ENCODE measurements at regions not wholly inside any gene's neighbourhood (a gene's known extent, or its start where the extent isn't known, plus 50 kb on each side); places are given as distances from the start of the nearest gene placed in this dataset.
A peak's percentile ranks its signal among the peaks of the same experiment; 100 is the strongest.

- in situ Hi-C loops (cut with MboI; ENCODE audit: low pct_ligation_motif_present in 1 of 4, low pct_unique_long_range_greater_than_20kb in 1 of 4, low sequenced_read_pairs in 3 of 4): no loop called here
- TF ChIP-seq POLR2AphosphoS5 (IDR thresholded peaks at IDR 0.05) (no peak), CTCF (IDR thresholded peaks at IDR 0.05) (no peak), EP300 (IDR thresholded peaks at IDR 0.05; ENCODE audit: low read depth) (no peak), POLR2A (IDR thresholded peaks at IDR 0.05) (no peak)
- H3K27me3 ChIP-seq: no peaks in the 10 kb centered on the region
- no peak for DNase-seq
- no peaks in the 10 kb centered on the region for H3K9me3 ChIP-seq
- H3K27ac ChIP-seq: no peak overlapping the region
- WGBS, 2 donors (ENCODE audit: low coverage in 1 of 2): 75 to 77% methylated on average over 1 of the region's 1 CpG
- H3K4me1 ChIP-seq: no peaks in the 10 kb centered on the region
- intact Hi-C loops (cut with DNase I; ENCODE audit: low total_unique reads): no loop called here
- no peaks in the 10 kb centered on the region for H3K36me3 ChIP-seq
- H3K4me3 ChIP-seq: no peak overlapping the region
These were observed 1924.1 kb upstream of the WWC1 start for GRCh38 chr5:166367391-166367790.

GRCh38 chr5:166369346-166369745 lies 1922.1 kb upstream of the WWC1 start:
- H3K27me3 ChIP-seq: no peaks in the 10 kb centered on the region
- no peaks in the 10 kb centered on the region for H3K4me1 ChIP-seq
- no peaks in the 10 kb centered on the region for H3K36me3 ChIP-seq
- DNase-seq: no peak
- intact Hi-C loops (cut with DNase I; ENCODE audit: low total_unique reads): no loop called here
- TF ChIP-seq CTCF (IDR thresholded peaks at IDR 0.05) (no peak), POLR2A (IDR thresholded peaks at IDR 0.05) (no peak), POLR2AphosphoS5 (IDR thresholded peaks at IDR 0.05) (no peak), EP300 (IDR thresholded peaks at IDR 0.05; ENCODE audit: low read depth) (no peak)
- WGBS, 2 donors (ENCODE audit: low coverage in 1 of 2): 40 to 60% methylated on average over 1 to 2 of the region's 2 CpGs
- H3K9me3 ChIP-seq: no peaks in the 10 kb centered on the region
- in situ Hi-C loops (cut with MboI; ENCODE audit: low pct_ligation_motif_present in 1 of 4, low pct_unique_long_range_greater_than_20kb in 1 of 4, low sequenced_read_pairs in 3 of 4): no loop called here
- no peak overlapping the region for H3K27ac ChIP-seq
- H3K4me3 ChIP-seq: no peak overlapping the region

- DNase-seq: no peak
- Histone ChIP-seq H3K27ac (no peak overlapping the region), H3K4me3 (no peak overlapping the region), H3K27me3 (no peaks in the 10 kb centered on the region), H3K4me1 (no peaks in the 10 kb centered on the region), H3K36me3 (no peaks in the 10 kb centered on the region), H3K9me3 (no peaks in the 10 kb centered on the region)
- in situ Hi-C loops (cut with MboI; ENCODE audit: low pct_ligation_motif_present in 1 of 4, low pct_unique_long_range_greater_than_20kb in 1 of 4, low sequenced_read_pairs in 3 of 4) (no loop called here), intact Hi-C loops (cut with DNase I; ENCODE audit: low total_unique reads) (no loop called here)
- WGBS, 2 donors (ENCODE audit: low coverage in 1 of 2): 31 to 45% methylated on average over 2 of the region's 2 CpGs
- TF ChIP-seq POLR2AphosphoS5 (IDR thresholded peaks at IDR 0.05) (no peak), CTCF (IDR thresholded peaks at IDR 0.05) (no peak), POLR2A (IDR thresholded peaks at IDR 0.05) (no peak), EP300 (IDR thresholded peaks at IDR 0.05; ENCODE audit: low read depth) (no peak)
These were observed 1921.6 kb upstream of the WWC1 start for GRCh38 chr5:166369807-166370206.

GRCh38 chr5:166370928-166371690 lies 1920.3 kb upstream of the WWC1 start:
- no peaks in the 10 kb centered on the region for H3K36me3 ChIP-seq
- H3K9me3 ChIP-seq: no peaks in the 10 kb centered on the region
- in situ Hi-C loops (cut with MboI; ENCODE audit: low pct_ligation_motif_present in 1 of 4, low pct_unique_long_range_greater_than_20kb in 1 of 4, low sequenced_read_pairs in 3 of 4): no loop called here
- 60 to 75% methylated on average over 6 of the region's 6 CpGs for WGBS, 2 donors (ENCODE audit: low coverage in 1 of 2)
- no peak for DNase-seq
- peak overlapping the region in 1 of 4 donors; percentile 23 for H3K4me3 ChIP-seq
- H3K27ac ChIP-seq: no peak overlapping the region
- H3K4me1 ChIP-seq: no peaks in the 10 kb centered on the region
- TF ChIP-seq POLR2AphosphoS5 (IDR thresholded peaks at IDR 0.05) (no peak), POLR2A (IDR thresholded peaks at IDR 0.05) (no peak), CTCF (IDR thresholded peaks at IDR 0.05) (no peak), EP300 (IDR thresholded peaks at IDR 0.05; ENCODE audit: low read depth) (no peak)
- H3K27me3 ChIP-seq: no peaks in the 10 kb centered on the region
- intact Hi-C loops (cut with DNase I; ENCODE audit: low total_unique reads): no loop called here

All from transverse colon (tissue), 4 donors.